HUES6 (cell line): ENCODE measurements at regions not wholly inside any gene's neighbourhood (a gene's known extent, or its start where the extent isn't known, plus 50 kb on each side); places are given as distances from the start of the nearest gene placed in this dataset.

ENCODE experiments used
- H3K27ac ChIP-seq: 2 replicates; pipeline ENCODE4 v1.7.0; 2013; ENCODE audit warnings: low read depth, mild to moderate bottlenecking, low read length, inconsistent platforms
- H3K27me3 ChIP-seq: 2 replicates; pipeline ENCODE4 v1.6.1; 2013; ENCODE audit warnings: low read length; ENCODE audit not compliant: control insufficient read depth, insufficient read depth
- H3K36me3 ChIP-seq: 2 replicates; pipeline ENCODE4 v1.6.1; 2013; ENCODE audit warnings: low read length; ENCODE audit not compliant: control insufficient read depth, insufficient read depth
- H3K4me1 ChIP-seq: 2 replicates; pipeline ENCODE4 v1.6.1; 2013; ENCODE audit warnings: low read length; ENCODE audit not compliant: control insufficient read depth, insufficient read depth
- H3K4me3 ChIP-seq: 2 replicates; pipeline ENCODE4 v1.5.1; 2013; ENCODE audit warnings: low read depth, low read length
- H3K9ac ChIP-seq: one replicate; pipeline ENCODE4 v1.6.1; 2013; ENCODE audit warnings: mild to moderate bottlenecking, low read length
- H3K9me3 ChIP-seq: 2 replicates; pipeline ENCODE4 v1.6.1; 2013; ENCODE audit warnings: low read depth, low read length; ENCODE audit not compliant: control insufficient read depth, insufficient read depth

DNA sequence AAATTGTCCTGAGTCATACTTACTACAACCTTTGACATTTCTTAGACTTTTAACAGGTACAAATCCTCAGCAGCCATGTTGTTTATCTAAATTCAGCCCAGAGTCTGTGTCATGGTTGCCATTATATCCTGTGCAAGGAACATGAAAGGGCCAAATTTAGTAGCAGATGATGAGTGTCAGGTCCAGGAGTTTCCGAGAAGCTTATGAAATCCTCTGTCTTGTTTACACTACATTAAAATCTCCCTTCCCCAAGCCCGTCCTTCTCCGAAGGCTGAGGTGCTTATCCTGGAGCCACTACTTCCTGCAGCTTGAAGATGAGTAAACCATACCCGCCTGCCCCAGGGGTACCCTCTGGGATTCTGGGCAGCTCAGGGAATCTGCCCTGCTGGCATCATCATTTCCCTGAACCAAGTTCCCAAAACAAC, 102.6 kb upstream of the SERP2 start:
- H3K4me3 ChIP-seq = no peak overlapping the region
- 0 out of 2 replicates have a peak, but pooled peaks cover 5% of the 10 kb centered on the region for H3K4me1 ChIP-seq
- no peaks in the 10 kb centered on the region for H3K36me3 ChIP-seq
- H3K27ac ChIP-seq = no peak overlapping the region
- H3K9me3 ChIP-seq = peaks cover 11% of the 10 kb centered on the region
- H3K9ac ChIP-seq = no peak overlapping the region
- no peaks in the 10 kb centered on the region for H3K27me3 ChIP-seq

DNA sequence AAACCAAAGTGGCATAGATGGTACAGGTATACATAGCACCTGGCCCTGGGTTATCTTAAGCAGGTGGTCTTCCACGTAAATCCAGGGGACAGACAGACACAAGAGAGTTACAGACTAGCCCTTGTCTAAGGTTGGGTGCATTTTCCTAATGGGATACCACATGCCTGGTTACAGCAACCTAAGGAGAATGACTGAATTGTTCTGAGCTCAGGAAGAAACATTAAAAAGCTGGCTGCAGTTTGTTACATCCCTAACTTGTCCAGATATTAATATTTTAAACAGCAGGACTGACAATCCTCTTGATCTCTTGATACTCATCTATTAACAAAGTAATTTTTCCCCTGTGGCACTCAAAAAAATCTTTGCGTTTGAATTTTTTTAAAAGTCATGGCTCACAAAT, 102.2 kb upstream of the SERP2 start:
- Histone ChIP-seq H3K27ac (no peak overlapping the region), H3K4me3 (no peak overlapping the region), H3K36me3 (no peaks in the 10 kb centered on the region), H3K4me1 (0 out of 2 replicates have a peak, but pooled peaks cover 5% of the 10 kb centered on the region), H3K9me3 (peaks cover 8% of the 10 kb centered on the region), H3K9ac (no peak overlapping the region), H3K27me3 (no peaks in the 10 kb centered on the region)

DNA sequence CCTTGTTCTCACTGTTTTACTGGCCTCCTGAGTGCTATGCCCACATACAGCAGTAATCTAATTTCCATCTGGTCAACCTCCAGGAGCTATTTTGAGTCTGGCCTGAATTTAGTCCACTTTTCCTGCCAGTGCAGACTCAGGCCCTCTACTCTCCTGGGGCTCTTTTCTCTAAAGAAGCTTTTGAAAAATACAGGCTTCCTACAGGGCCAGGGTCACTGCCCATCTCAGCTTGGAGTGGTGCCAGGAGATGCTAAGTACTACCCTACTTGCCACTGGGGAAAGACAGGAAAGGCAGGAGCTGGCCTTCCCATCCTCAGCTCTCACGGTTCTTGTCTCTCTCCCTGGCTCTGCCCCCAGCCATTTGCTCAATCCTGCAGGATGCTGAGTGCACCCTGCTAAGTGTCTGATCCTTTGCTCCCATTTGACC, 101.7 kb upstream of the SERP2 start:
- Histone ChIP-seq H3K27me3 (no peaks in the 10 kb centered on the region), H3K9ac (no peak overlapping the region), H3K4me3 (no peak overlapping the region), H3K27ac (no peak overlapping the region), H3K4me1 (0 out of 2 replicates have a peak, but pooled peaks cover 5% of the 10 kb centered on the region), H3K9me3 (peaks cover 3% of the 10 kb centered on the region; the same call in 1 of the 2 replicates), H3K36me3 (no peaks in the 10 kb centered on the region)

DNA sequence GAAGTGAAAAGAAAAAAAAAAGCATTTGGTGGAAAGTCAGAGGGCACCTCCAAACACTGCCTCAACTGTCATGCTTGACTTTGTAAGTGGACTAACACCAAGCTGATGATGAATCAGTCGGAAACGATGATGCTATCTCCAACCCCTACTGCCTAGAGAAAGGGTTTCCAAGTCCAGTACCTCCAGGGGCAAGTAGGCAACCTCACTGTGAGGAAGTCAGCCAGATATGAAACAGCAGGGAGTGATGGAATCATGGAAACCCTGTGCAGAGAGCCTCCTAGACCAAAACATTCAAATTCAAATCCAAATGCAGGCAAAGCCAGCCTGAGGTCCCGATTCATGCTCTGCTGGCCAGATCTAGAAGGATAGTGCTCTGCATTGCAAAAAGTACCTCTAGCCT, 100.9 kb upstream of the SERP2 start:
- H3K4me3 ChIP-seq = no peak overlapping the region
- no peak overlapping the region for H3K27ac ChIP-seq
- H3K9ac ChIP-seq = no peak overlapping the region
- H3K27me3 ChIP-seq = no peaks in the 10 kb centered on the region
- no peaks in the 10 kb centered on the region for H3K9me3 ChIP-seq
- 0 out of 2 replicates have a peak, but pooled peaks cover 5% of the 10 kb centered on the region for H3K4me1 ChIP-seq
- no peaks in the 10 kb centered on the region for H3K36me3 ChIP-seq

DNA sequence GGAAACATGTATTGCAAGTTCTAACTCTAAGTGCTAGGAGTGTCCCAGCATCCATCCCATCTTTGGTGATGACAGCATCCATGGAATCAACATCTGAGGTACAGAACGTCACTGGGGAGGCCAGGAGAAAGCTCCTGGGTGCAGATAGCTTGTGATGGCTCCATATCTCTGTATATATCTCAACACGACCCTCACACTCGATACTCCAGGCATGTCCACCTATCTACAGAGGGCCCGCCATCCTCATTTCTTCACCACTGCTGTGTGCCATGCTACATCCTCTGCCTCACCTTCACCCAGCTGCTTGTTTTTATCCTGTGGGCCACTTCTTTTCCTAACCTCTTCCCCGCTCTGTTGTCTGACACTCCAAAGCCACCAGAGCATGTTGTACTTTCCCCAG, 100.4 kb upstream of the SERP2 start:
- H3K4me1 ChIP-seq = 0 out of 2 replicates have a peak, but pooled peaks cover 2% of the 10 kb centered on the region
- H3K27ac ChIP-seq = no peak overlapping the region
- no peaks in the 10 kb centered on the region for H3K36me3 ChIP-seq
- H3K9me3 ChIP-seq = no peaks in the 10 kb centered on the region
- no peaks in the 10 kb centered on the region for H3K27me3 ChIP-seq
- no peak overlapping the region for H3K4me3 ChIP-seq
- no peak overlapping the region for H3K9ac ChIP-seq

GRCh38 chr13:44273991-44274770, 99.4 kb upstream of the SERP2 start:
- Histone ChIP-seq H3K27ac (no peak overlapping the region), H3K9me3 (no peaks in the 10 kb centered on the region), H3K4me3 (no peak overlapping the region), H3K9ac (no peak overlapping the region), H3K27me3 (no peaks in the 10 kb centered on the region), H3K36me3 (no peaks in the 10 kb centered on the region), H3K4me1 (no peaks in the 10 kb centered on the region)

DNA sequence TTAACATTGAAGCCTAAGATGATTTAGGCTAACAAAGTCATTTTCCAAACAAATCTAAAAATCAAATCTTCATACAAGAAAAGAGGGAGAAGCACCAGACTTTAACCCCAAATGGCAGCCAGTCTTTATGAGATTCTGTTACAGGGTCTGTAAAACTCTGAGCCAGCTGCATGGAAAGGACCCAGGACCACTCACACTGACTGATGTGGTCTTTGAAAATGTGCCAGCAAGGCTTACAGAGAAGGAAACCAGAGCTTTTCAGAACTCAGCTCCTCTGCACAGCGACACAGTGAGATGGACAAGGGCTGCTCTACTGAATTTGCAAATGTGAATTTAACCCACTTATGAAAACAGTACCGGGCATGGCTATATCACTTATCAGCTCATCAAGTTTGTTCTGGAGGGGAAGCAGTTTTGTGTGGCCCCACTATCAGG, 98.8 kb upstream of the SERP2 start:
- H3K27me3 ChIP-seq = no peaks in the 10 kb centered on the region
- H3K4me3 ChIP-seq = no peak overlapping the region
- no peak overlapping the region for H3K27ac ChIP-seq
- no peaks in the 10 kb centered on the region for H3K4me1 ChIP-seq
- H3K36me3 ChIP-seq = no peaks in the 10 kb centered on the region
- H3K9me3 ChIP-seq = no peaks in the 10 kb centered on the region
- no peak overlapping the region for H3K9ac ChIP-seq

DNA sequence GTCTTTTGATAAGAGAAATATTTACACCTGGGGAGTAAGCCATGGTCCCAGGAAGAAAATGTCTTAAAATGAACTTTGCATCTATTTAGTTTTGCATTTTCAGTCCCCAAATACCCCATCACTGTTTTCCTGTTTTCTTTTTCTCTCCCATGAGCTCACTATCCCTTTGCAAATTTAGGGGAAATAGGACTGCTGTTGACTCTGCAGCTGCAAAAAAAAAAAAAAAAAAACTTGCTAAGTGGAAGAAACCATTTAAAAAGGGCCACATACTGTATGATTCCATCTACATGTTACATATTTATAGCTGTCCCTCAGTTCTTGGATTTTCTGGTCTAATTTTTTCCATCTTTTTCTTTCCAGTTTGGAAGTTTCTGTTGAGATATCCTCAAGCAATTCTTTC, 98.2 kb upstream of the SERP2 start:
- H3K27ac ChIP-seq = no peak overlapping the region
- H3K36me3 ChIP-seq = no peaks in the 10 kb centered on the region
- H3K9me3 ChIP-seq = no peaks in the 10 kb centered on the region
- no peaks in the 10 kb centered on the region for H3K4me1 ChIP-seq
- H3K9ac ChIP-seq = no peak overlapping the region
- no peak overlapping the region for H3K4me3 ChIP-seq
- H3K27me3 ChIP-seq = no peaks in the 10 kb centered on the region

DNA sequence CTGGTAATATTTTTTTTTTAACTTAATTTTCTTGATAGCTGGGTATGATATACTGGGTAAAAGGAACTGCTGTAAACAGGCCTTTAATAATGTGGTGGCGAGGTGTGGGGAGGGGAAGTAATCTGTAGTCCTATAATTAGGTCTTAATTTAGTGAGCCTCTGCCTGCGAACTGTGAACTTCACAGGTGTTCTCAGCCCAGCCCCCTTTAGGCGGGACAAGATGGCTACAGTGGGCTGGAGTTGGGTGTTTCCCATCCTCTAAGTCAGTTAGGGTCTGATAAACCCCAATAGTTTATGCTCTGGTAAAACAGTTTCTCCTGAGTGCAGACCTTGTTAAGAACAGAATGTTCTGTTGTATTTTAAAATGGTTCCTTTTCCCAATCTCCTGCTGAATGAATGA, 97.6 kb upstream of the SERP2 start:
- Histone ChIP-seq H3K27me3 (no peaks in the 10 kb centered on the region), H3K36me3 (no peaks in the 10 kb centered on the region), H3K4me3 (no peak overlapping the region), H3K4me1 (no peaks in the 10 kb centered on the region), H3K9ac (no peak overlapping the region), H3K9me3 (no peaks in the 10 kb centered on the region), H3K27ac (no peak overlapping the region)

DNA sequence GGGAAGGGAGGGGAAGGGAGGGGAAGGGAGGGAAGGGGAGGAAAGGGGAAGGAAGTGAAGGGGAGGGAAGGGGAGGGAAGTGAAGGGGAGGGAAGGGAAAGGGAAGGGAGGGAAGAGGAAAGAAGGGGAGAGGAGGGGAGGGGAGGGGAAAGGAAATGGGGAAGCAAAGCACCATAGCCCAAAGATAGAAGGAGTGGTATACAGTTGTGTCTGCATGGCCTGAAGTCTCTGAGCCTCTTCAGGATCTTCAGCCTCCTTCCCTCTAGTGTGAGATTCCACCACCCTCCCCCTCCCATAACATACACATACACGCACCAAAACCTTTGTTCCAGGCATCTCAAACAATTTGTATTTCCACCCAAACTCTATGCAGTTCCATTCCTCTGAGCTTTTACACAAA, 96.2 kb upstream of the SERP2 start:
- Histone ChIP-seq H3K4me1 (no peaks in the 10 kb centered on the region), H3K9ac (no peak overlapping the region), H3K4me3 (no peak overlapping the region), H3K27me3 (0 out of 2 replicates have a peak, but pooled peaks cover 2% of the 10 kb centered on the region), H3K27ac (no peak overlapping the region), H3K9me3 (no peaks in the 10 kb centered on the region), H3K36me3 (no peaks in the 10 kb centered on the region)

DNA sequence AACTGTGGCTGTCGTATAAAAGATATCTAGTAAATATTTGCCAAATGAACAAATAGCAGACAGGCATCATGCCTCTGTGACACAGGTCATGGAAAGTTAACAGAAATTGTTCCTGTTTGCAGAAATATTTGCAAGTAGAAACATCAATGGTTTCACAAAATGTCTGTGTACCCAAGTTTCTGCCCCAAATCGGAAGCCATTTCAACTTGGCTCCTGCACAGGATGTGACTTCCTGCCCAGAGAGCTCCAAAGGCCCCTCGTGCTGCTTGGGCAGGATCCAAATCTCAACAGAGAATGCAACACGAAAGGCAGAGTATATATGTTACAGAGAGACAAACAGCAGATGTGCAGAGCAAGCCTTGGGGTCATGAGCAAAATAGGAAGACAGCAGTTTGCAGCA, 95.5 kb upstream of the SERP2 start:
- Histone ChIP-seq H3K4me3 (no peak overlapping the region), H3K27me3 (0 out of 2 replicates have a peak, but pooled peaks cover 3% of the 10 kb centered on the region), H3K9ac (no peak overlapping the region), H3K36me3 (no peaks in the 10 kb centered on the region), H3K27ac (no peak overlapping the region), H3K9me3 (no peaks in the 10 kb centered on the region), H3K4me1 (no peaks in the 10 kb centered on the region)
